Fibroblast of villous mesenchyme (primary cell): ENCODE measurements at regions not wholly inside any gene's neighbourhood (a gene's known extent, or its start where the extent isn't known, plus 50 kb on each side); places are given as distances from the start of the nearest gene placed in this dataset.

ENCODE experiments used
- DNase-seq: peaks from one replicate; pipeline ENCODE4 v3.0.0-alpha.2; 2010; ENCODE audit warnings: low read depth
- H3K4me3 ChIP-seq: 2 replicates; pipeline ENCODE4 v1.5.1; 2011; ENCODE audit warnings: low read depth, mild to moderate bottlenecking, low read length
- TF ChIP-seq, protein P1 (sequence below): IDR thresholded peaks from 2 replicates; pipeline ENCODE4 v1.5.1; 2012; ENCODE audit warnings: low read depth, mild to moderate bottlenecking, low read length; ENCODE audit not compliant: insufficient read depth

DNA sequence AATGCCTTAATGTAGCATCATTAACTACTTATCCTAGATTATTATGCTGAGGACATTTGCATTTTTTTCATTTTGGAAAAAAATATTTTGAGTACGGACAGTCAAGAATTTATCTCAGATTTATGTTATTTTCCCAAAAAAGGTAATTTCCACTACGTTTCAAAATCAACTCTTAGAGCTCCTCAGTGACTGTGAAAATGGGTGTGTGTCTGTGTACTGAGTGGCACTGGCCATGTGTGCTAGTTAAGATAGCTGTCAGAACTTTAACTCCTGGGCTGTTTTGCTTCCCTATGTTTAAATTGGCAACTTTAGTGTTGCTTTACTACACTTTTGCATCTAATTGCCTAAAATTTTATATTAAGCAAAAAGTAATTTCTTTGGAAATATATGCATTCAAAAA, 927.4 kb downstream of the EFNB2 start:
- H3K4me3 ChIP-seq: no peak overlapping the region
- TF ChIP-seq, protein P1, sequence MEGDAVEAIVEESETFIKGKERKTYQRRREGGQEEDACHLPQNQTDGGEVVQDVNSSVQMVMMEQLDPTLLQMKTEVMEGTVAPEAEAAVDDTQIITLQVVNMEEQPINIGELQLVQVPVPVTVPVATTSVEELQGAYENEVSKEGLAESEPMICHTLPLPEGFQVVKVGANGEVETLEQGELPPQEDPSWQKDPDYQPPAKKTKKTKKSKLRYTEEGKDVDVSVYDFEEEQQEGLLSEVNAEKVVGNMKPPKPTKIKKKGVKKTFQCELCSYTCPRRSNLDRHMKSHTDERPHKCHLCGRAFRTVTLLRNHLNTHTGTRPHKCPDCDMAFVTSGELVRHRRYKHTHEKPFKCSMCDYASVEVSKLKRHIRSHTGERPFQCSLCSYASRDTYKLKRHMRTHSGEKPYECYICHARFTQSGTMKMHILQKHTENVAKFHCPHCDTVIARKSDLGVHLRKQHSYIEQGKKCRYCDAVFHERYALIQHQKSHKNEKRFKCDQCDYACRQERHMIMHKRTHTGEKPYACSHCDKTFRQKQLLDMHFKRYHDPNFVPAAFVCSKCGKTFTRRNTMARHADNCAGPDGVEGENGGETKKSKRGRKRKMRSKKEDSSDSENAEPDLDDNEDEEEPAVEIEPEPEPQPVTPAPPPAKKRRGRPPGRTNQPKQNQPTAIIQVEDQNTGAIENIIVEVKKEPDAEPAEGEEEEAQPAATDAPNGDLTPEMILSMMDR: no peak
- no peak for DNase-seq

DNA sequence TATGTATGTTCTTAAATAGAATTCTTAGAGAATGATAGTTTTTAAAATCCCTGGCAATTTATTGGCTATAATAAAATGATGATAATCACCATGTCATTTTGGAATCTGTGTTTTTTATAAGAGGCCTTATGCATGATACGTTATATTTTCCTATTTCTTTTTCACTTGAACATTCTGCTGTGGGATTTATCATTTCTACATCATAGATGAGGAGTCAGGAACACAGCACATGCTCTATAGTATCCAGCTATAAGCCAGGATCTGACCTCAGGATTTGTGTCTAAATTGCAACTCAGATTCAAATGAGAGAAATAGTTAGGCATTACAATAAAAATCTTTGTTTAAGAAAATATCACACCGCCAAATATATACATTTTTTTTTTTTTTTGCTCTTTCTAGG, 928.0 kb downstream of the EFNB2 start:
- no peak for DNase-seq
- H3K4me3 ChIP-seq: no peak overlapping the region
- TF ChIP-seq, protein P1: no peak

DNA sequence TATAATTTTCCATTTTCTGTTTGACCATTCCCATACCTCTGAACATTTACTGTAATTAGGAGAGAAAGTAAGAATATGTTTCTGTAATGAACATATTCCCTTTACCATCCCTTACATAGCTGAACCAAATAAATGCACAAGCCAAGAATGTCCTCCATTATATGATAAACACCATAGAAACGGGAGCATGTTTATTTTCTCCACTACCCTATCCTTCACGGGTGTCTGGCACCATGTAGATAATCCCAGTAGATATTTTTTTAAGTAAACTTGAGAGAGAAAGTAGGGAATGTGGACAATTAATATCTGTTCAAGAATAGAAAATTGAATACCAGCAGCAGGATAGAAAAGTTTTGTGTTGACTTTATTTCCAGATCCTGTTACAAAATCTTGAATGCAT, 928.4 kb downstream of the EFNB2 start:
- TF ChIP-seq, protein P1: no peak
- DNase-seq: no peak
- no peak overlapping the region for H3K4me3 ChIP-seq

DNA sequence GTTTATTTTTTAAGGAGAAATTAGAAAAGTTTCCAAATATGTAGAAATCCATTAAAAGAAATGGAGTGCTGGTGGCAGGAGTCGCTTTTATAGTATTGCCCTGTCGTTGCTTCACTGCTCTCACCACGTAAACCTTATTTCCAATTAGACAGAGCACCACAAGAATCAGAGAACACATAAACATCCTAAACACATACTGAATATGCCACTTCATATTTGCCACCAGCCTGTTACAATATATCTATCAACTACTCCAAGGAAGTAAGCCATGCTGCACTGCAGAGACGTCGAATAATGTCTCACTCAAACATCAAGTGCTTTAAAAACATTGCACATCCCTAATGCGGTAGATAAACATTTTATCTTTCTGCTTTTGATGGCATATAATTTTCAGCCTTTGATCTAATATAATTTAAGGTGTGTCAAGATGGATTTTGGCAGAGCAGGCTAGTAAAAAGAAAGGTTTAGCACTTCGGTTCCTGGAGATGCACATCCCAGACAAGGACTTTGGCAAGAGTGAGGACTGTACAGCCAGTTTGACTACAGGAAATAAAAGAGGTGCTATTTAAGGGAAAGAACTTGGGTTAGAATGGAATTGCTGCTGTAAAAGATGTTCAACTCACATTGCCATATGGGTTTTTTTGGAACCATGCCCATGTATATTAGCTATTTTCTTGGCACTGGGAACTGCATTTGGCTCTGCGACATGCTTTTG, 932.3 kb downstream of the EFNB2 start:
- no peak for DNase-seq
- TF ChIP-seq, protein P1: no peak
- H3K4me3 ChIP-seq: no peak overlapping the region

DNA sequence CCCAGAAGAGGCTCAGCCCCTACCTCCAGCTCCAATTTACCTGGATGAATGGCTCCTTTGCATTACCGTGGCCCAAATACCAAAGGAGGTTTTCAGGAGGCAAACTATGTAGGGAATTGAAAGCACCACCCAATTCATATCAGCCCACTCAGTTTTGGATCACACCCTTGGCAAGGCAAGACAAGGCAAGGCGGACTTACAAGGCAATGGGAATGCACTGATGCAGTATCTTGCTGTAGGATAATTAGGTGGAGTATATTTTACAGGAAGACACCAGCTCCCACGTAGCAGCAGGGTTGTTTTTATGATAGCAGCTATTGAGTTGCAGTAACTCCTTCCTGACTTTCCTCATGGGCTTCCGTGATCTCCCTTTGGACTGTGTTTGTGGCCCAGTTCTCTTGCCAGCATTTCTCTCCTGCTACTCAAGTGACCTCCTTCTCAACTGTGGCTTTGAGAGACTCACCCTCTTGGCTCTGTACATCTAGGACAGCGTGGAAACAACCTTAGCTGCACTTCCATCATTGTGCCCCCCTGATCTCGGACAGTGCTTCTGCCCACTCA, 935.9 kb downstream of the EFNB2 start:
- no peak for DNase-seq
- TF ChIP-seq, protein P1: no peak
- H3K4me3 ChIP-seq: no peak overlapping the region

DNA sequence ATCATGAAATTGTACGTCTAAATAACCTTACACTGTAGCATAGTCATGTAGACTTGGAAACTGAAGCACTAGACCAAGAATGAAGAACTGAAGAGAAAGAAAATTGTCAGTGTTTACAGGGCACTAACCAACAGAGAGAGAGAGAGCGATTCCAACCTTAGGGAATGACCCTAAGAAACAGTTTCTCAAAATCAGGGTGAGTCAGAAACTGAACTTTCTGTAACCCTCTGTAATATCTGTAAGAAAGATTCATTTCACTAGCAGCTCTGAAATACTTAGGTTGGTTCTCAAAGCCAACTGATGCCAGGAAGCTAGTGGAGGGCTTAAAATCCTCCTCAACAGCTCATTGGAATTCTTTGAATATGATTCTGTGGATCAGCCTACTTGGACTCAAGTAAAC, 936.9 kb downstream of the EFNB2 start:
- TF ChIP-seq, protein P1: no peak
- no peak overlapping the region for H3K4me3 ChIP-seq
- DNase-seq: peak; percentile 3
